Activated CD8-positive, alpha-beta T cell treated with anti-CD3 and anti-CD28 coated beads for 36 hours (primary cell): ENCODE measurements at regions not wholly inside any gene's neighbourhood (a gene's known extent, or its start where the extent isn't known, plus 50 kb on each side); places are given as distances from the start of the nearest gene placed in this dataset.
A peak's percentile ranks its signal among the peaks of the same experiment; 100 is the strongest.
"Not testable (repeated sequence)": the region's sequence is repeated elsewhere in the genome, so short reads cannot be mapped to it uniquely, and the experiment has no call there.

Experiments
- ATAC-seq: fragments of 200-7000 bp; cut with Tn5 transposase; one replicate; pipeline ENCODE4 v1.10.0; 2021; ENCODE audit warnings: mild to moderate bottlenecking, moderate library complexity
- CTCF ChIA-PET: fragments of 350-600 bp; sonication (Branson Sonifier 250); formaldehyde crosslinking; loops from one replicate; lab custom pipeline; 2021; ENCODE audit warnings: antibody characterized with exemption; lab: Charles Lee
- POLR2A ChIA-PET: fragments of 350-600 bp; sonication (Branson Sonifier 250); formaldehyde crosslinking; loops from one replicate; lab custom pipeline; 2021; ENCODE audit warnings: antibody characterized with exemption; lab: Charles Lee
- DNase-seq: peaks from one replicate; pipeline ENCODE4 v3.0.0-alpha.2; 2020
- H3K27ac Mint-ChIP-seq: one replicate; pipeline ENCODE4 v1.8.0; 2021; ENCODE audit warnings: mild to moderate bottlenecking, mixed read lengths
- H3K27me3 Mint-ChIP-seq: one replicate; pipeline ENCODE4 v1.8.0; 2021; ENCODE audit warnings: mixed read lengths
- H3K36me3 Mint-ChIP-seq: one replicate; pipeline ENCODE4 v1.8.0; 2021; ENCODE audit warnings: low read depth, mixed read lengths
- H3K4me1 Mint-ChIP-seq: one replicate; pipeline ENCODE4 v1.8.0; 2021; ENCODE audit warnings: low read depth, mixed read lengths
- H3K4me3 Mint-ChIP-seq: one replicate; pipeline ENCODE4 v1.8.0; 2021; ENCODE audit warnings: mild to moderate bottlenecking, moderate library complexity, mixed read lengths
- H3K9me3 Mint-ChIP-seq: one replicate; pipeline ENCODE4 v1.8.0; 2021; ENCODE audit warnings: mixed read lengths
- CTCF ChIP-seq: fragments of 200-600 bp; IDR thresholded peaks from one replicate; pipeline ENCODE4 v1.8.0; 2022; ENCODE audit warnings: antibody characterized with exemption, mild to moderate bottlenecking
- intact Hi-C: fragments of 100-400 bp; cut with micrococcal nuclease; formaldehyde crosslinking; loops from one replicate; pipeline ENCODE4 v1.10.0; 2022

- Mint-ChIP-seq H3K36me3 (no peaks in the 10 kb centered on the region), H3K4me3 (peak overlapping the region; percentile 37), H3K27me3 (no peaks in the 10 kb centered on the region), H3K27ac (peak overlapping the region; percentile 92), H3K4me1 (peaks cover 44% of the 10 kb centered on the region), H3K9me3 (no peaks in the 10 kb centered on the region)
- intact Hi-C loops = no loop called here
- POLR2A ChIA-PET = interaction anchor here (0.6 to 6.3 kb wide), 8 partner anchors 9 to 150 kb away, joined by 3 to 82 read pairs (median 8); no protein-coding TSS in a partner anchor
- CTCF ChIA-PET = interaction anchor here (0.6 to 1.9 kb wide), 8 partner anchors 9 to 51 kb away, joined by 3 to 9 read pairs (median 5); no protein-coding TSS in a partner anchor
- ATAC-seq (peak; percentile 74), DNase-seq (peak; percentile 74)
- TF ChIP-seq CTCF = no peak
Measured at GRCh38 chr1:148372731-148373130, 110.4 kb downstream of the PPIAL4G start.

GRCh38 chr1:148372051-148372726, 110.9 kb downstream of the PPIAL4G start:
- peak; percentile 9 for ATAC-seq
- peaks cover 44% of the 10 kb centered on the region for H3K4me1 Mint-ChIP-seq
- H3K36me3 Mint-ChIP-seq, H3K27me3 Mint-ChIP-seq, intact Hi-C loops, H3K4me3 Mint-ChIP-seq, DNase-seq, H3K9me3 Mint-ChIP-seq: not testable (repeated sequence)
- ChIA-PET POLR2A (interaction anchor here (0.6 to 6.3 kb wide), 8 partner anchors 10 to 151 kb away, joined by 3 to 82 read pairs (median 4); no protein-coding TSS in a partner anchor), CTCF (interaction anchor here (0.6 to 1.9 kb wide), 10 partner anchors 8 to 51 kb away, joined by 3 to 9 read pairs (median 4); no protein-coding TSS in a partner anchor)
- H3K27ac Mint-ChIP-seq = peak overlapping the region; percentile 92

GRCh38 chr1:148371551-148371994, 111.5 kb downstream of the PPIAL4G start:
- peak; percentile 88 for DNase-seq
- peak; percentile 81 for TF ChIP-seq CTCF
- ChIA-PET CTCF (interaction anchor here (0.7 to 1.9 kb wide), 8 partner anchors 12 to 25 kb away, joined by 3 to 9 read pairs (median 5); no protein-coding TSS in a partner anchor), POLR2A (interaction anchor here (0.6 to 6.3 kb wide), 7 partner anchors 15 to 151 kb away, joined by 3 to 82 read pairs (median 12); no protein-coding TSS in a partner anchor)
- Mint-ChIP-seq H3K4me3 (peak overlapping the region; percentile 20), H3K27ac (peak overlapping the region; percentile 92), H3K4me1 (peaks cover 46% of the 10 kb centered on the region)
- H3K9me3 Mint-ChIP-seq, intact Hi-C loops, H3K27me3 Mint-ChIP-seq, H3K36me3 Mint-ChIP-seq: not testable (repeated sequence)
- peak; percentile 81 for ATAC-seq

- intact Hi-C loops, H3K4me3 Mint-ChIP-seq, H3K9me3 Mint-ChIP-seq, H3K36me3 Mint-ChIP-seq, ATAC-seq, H3K27me3 Mint-ChIP-seq: not testable (repeated sequence)
- Mint-ChIP-seq H3K27ac (peak overlapping the region; percentile 92), H3K4me1 (peaks cover 49% of the 10 kb centered on the region)
- POLR2A ChIA-PET = interaction anchor here (1.5 to 3.0 kb wide), 4 partner anchors 12 to 107 kb away, joined by 3 to 18 read pairs (median 14); no protein-coding TSS in a partner anchor
- CTCF ChIA-PET = interaction anchor here (0.9 to 1.9 kb wide), 2 partner anchors 14 to 34 kb away, joined by 3 to 5 read pairs; no protein-coding TSS in a partner anchor
- DNase-seq = peak; percentile 6
Measured at GRCh38 chr1:148370661-148371060, 112.4 kb downstream of the PPIAL4G start.

GRCh38 chr1:148367596-148367995, 115.5 kb downstream of the PPIAL4G start:
- peaks cover 65% of the 10 kb centered on the region for H3K4me1 Mint-ChIP-seq
- POLR2A ChIA-PET = interaction anchor here (1.1 kb wide), 1 partner anchor 20 kb away, joined by 3 read pairs; no protein-coding TSS in a partner anchor
- no peaks in the 10 kb centered on the region for H3K27me3 Mint-ChIP-seq

GRCh38 chr1:148366136-148366753, 116.9 kb downstream of the PPIAL4G start:
- H3K9me3 Mint-ChIP-seq, H3K4me3 Mint-ChIP-seq, ATAC-seq, H3K27me3 Mint-ChIP-seq, H3K36me3 Mint-ChIP-seq, CTCF ChIA-PET: not testable (repeated sequence)
- intact Hi-C loops = loop anchor here (5.0 kb wide), 1 partner anchor 41 kb away; no protein-coding TSS in a partner anchor
- Mint-ChIP-seq H3K27ac (peak overlapping the region; percentile 48), H3K4me1 (peaks cover 64% of the 10 kb centered on the region)
- POLR2A ChIA-PET = interaction anchor here (0.9 to 2.2 kb wide), 3 partner anchors 22 to 157 kb away, joined by 4 to 8 read pairs (median 7); no protein-coding TSS in a partner anchor
- DNase-seq = peak; percentile 3

More at GRCh38 chr1:148367596-148367995, 115.5 kb downstream of the PPIAL4G start:
- Mint-ChIP-seq H3K9me3 (no peaks in the 10 kb centered on the region), H3K36me3 (no peaks in the 10 kb centered on the region), H3K27ac (no peak overlapping the region), H3K4me3 (no peak overlapping the region)
- CTCF ChIA-PET = interaction anchor here (1.9 kb wide), 1 partner anchor 22 kb away, joined by 6 read pairs; no protein-coding TSS in a partner anchor
- intact Hi-C loops = loop anchor here (5.0 kb wide), 1 partner anchor 40 kb away; no protein-coding TSS in a partner anchor
- DNase-seq (no peak), ATAC-seq (no peak)
- TF ChIP-seq CTCF = no peak

GRCh38 chr1:148365151-148365550, 118.0 kb downstream of the PPIAL4G start:
- DNase-seq (peak; percentile 6), ATAC-seq (peak; percentile 37)
- H3K27me3 Mint-ChIP-seq, H3K4me3 Mint-ChIP-seq, H3K9me3 Mint-ChIP-seq, H3K36me3 Mint-ChIP-seq: not testable (repeated sequence)
- Mint-ChIP-seq H3K27ac (peak overlapping the region; percentile 68), H3K4me1 (peaks cover 54% of the 10 kb centered on the region)
- intact Hi-C loops = loop anchor here (5.0 kb wide), 1 partner anchor 42 kb away; no protein-coding TSS in a partner anchor
- ChIA-PET POLR2A (interaction anchor here (1.3 to 2.2 kb wide), 4 partner anchors 23 to 158 kb away, joined by 4 to 15 read pairs (median 6); no protein-coding TSS in a partner anchor), CTCF (interaction anchor here (1.7 kb wide), 1 partner anchor 24 kb away, joined by 6 read pairs; no protein-coding TSS in a partner anchor)

GRCh38 chr1:148363979-148364378, 119.1 kb downstream of the PPIAL4G start:
- H3K27ac Mint-ChIP-seq, H3K36me3 Mint-ChIP-seq, ATAC-seq, H3K9me3 Mint-ChIP-seq, H3K27me3 Mint-ChIP-seq, H3K4me3 Mint-ChIP-seq, intact Hi-C loops, DNase-seq: not testable (repeated sequence)
- CTCF ChIA-PET = interaction anchor here (0.9 to 1.7 kb wide), 4 partner anchors 8 to 101 kb away, joined by 3 to 6 read pairs (median 3); no protein-coding TSS in a partner anchor
- H3K4me1 Mint-ChIP-seq = peaks cover 49% of the 10 kb centered on the region
- POLR2A ChIA-PET = interaction anchor here (0.6 to 3.3 kb wide), 6 partner anchors 9 to 159 kb away, joined by 3 to 24 read pairs (median 5); no protein-coding TSS in a partner anchor
